Esophagus muscularis mucosa (tissue), 4 donors: ENCODE measurements at regions not wholly inside any gene's neighbourhood (a gene's known extent, or its start where the extent isn't known, plus 50 kb on each side); places are given as distances from the start of the nearest gene placed in this dataset.

Experiments used
- DNase-seq: peaks from one replicate; pipeline ENCODE4 v3.0.0-alpha.2; 2017; ENCODE audit errors: extremely low spot score
- H3K27ac ChIP-seq, 4 donors: fragments of 200-600 bp; sonication (generic); replicated peaks in 1 of 4; 1 replicate in 3 of 4; 2 replicates in 1 of 4; pipeline ENCODE4 v1.5.1; 2016 to 2019; ENCODE audit warnings: mild to moderate bottlenecking in 1 of 4
- H3K27me3 ChIP-seq, 4 donors: fragments of 200-600 bp; sonication (generic); one replicate each; pipeline versions ENCODE4 v1.5.1 to v1.6.0; 2016 to 2019
- H3K36me3 ChIP-seq, 4 donors: fragments of 200-600 bp; sonication (generic); one replicate each; pipeline ENCODE4 v1.5.1; 2016 to 2019
- H3K4me1 ChIP-seq, 4 donors: fragments of 200-600 bp; sonication (generic); one replicate each; pipeline ENCODE4 v1.5.1; 2016 to 2019
- H3K4me3 ChIP-seq, 4 donors: fragments of 200-600 bp; sonication (generic); 1 replicate in 2 of 4; 2 replicates in 2 of 4; pipeline ENCODE4 v1.5.1; 2016 to 2019; ENCODE audit warnings: mild to moderate bottlenecking in 4 of 4, moderate library complexity in 1 of 4
- H3K9me3 ChIP-seq, 4 donors: fragments of 200-600 bp; sonication (generic); 1 replicate in 3 of 4; 2 replicates in 1 of 4; pipeline ENCODE4 v1.5.1; 2016 to 2019
- CTCF ChIP-seq, 3 experiments: fragments of 200-600 bp in 2 of 3; fragments of 450-650 bp in 1 of 3; sonication (generic) in 2 of 3; IDR thresholded peaks; one replicate each; pipeline ENCODE4 v1.5.1; 2017 to 2019; ENCODE audit warnings: antibody characterized with exemption in 3 of 3, mild to moderate bottlenecking in 2 of 3, moderate library complexity in 1 of 3
- EP300 ChIP-seq: sonication (generic); formaldehyde crosslinking; IDR thresholded peaks from one replicate; pipeline ENCODE4 v1.6.1; 2017; ENCODE audit warnings: antibody characterized with exemption
- POLR2A ChIP-seq: fragments of 450-650 bp; IDR thresholded peaks from one replicate; pipeline ENCODE4 v1.6.1; 2017; ENCODE audit warnings: antibody characterized with exemption, moderate library complexity, mild to moderate bottlenecking, low read depth
- POLR2AphosphoS5 ChIP-seq, 2 donors: sonication (generic); formaldehyde crosslinking; IDR thresholded peaks; one replicate each; pipeline ENCODE4 v1.6.1; 2017; ENCODE audit warnings: antibody characterized with exemption in 2 of 2
- WGBS: methylation state at CpG from one replicate; pipeline ENCODE4 v1.1.5; 2018; 5-methylcytosine and 5-hydroxymethylcytosine counted together
- intact Hi-C: fragments of 100-400 bp; cut with DNase I; formaldehyde crosslinking; loops from one replicate; pipeline ENCODE4 v1.15.1; 2023

GRCh38 chr15:101556273-101556672 is 66.8 kb upstream of the PCSK6 start:
- Histone ChIP-seq H3K9me3 (no peaks in the 10 kb centered on the region), H3K4me1 (peaks cover 0 to 15% (median 12%) of the 10 kb centered on the region in 4 donors), H3K4me3 (no peak overlapping the region), H3K27me3 (no peaks in the 10 kb centered on the region), H3K27ac (no peak overlapping the region), H3K36me3 (no peaks in the 10 kb centered on the region)
- 93% methylated on average over 16 of the region's 16 CpGs for WGBS
- TF ChIP-seq POLR2A (no peak), POLR2AphosphoS5 (IDR thresholded peaks at IDR 0.05) (no peak), CTCF (IDR thresholded peaks at IDR 0.05) (no peak), EP300 (no peak)
- no peak for DNase-seq
- intact Hi-C loops = no loop called here

GRCh38 chr15:101554115-101554915 is 64.8 kb upstream of the PCSK6 start:
- DNase-seq = no peak

GRCh38 chr15:101551696-101552591 is 62.4 kb upstream of the PCSK6 start:
- WGBS = 95% methylated on average over 15 of the region's 20 CpGs
- H3K36me3 ChIP-seq = no peaks in the 10 kb centered on the region
- no peak for TF ChIP-seq EP300
- TF ChIP-seq POLR2AphosphoS5 (IDR thresholded peaks at IDR 0.05) = no peak
- H3K27me3 ChIP-seq = no peaks in the 10 kb centered on the region
- no peak for DNase-seq
- intact Hi-C loops = no loop called here
- H3K4me1 ChIP-seq = peaks cover 0 to 15% (median 12%) of the 10 kb centered on the region in 4 donors
- H3K9me3 ChIP-seq = no peaks in the 10 kb centered on the region
- no peak overlapping the region for H3K27ac ChIP-seq
- no peak overlapping the region for H3K4me3 ChIP-seq

More at GRCh38 chr15:101554115-101554915, 64.8 kb upstream of the PCSK6 start:
- Histone ChIP-seq H3K27me3 (no peaks in the 10 kb centered on the region), H3K27ac (no peak overlapping the region), H3K36me3 (no peaks in the 10 kb centered on the region), H3K4me1 (peaks cover 0 to 15% (median 12%) of the 10 kb centered on the region in 4 donors), H3K9me3 (no peaks in the 10 kb centered on the region), H3K4me3 (peak overlapping the region in 1 of 4 donors; percentile 14)
- TF ChIP-seq POLR2AphosphoS5 (IDR thresholded peaks at IDR 0.05) (no peak), POLR2A (no peak), EP300 (no peak), CTCF (IDR thresholded peaks at IDR 0.05) (no peak)
- 66% methylated on average over 24 of the region's 25 CpGs for WGBS
- intact Hi-C loops = no loop called here

GRCh38 chr15:101550124-101550523 is 60.6 kb upstream of the PCSK6 start:
- TF ChIP-seq POLR2AphosphoS5 (IDR thresholded peaks at IDR 0.05) = no peak
- no peak for TF ChIP-seq EP300
- no peak for TF ChIP-seq POLR2A
- TF ChIP-seq CTCF (IDR thresholded peaks at IDR 0.05) = no peak
- intact Hi-C loops = no loop called here

GRCh38 chr15:101549647-101550046 is 60.1 kb upstream of the PCSK6 start:
- Histone ChIP-seq H3K27ac (no peak overlapping the region), H3K4me3 (no peak overlapping the region), H3K9me3 (no peaks in the 10 kb centered on the region), H3K27me3 (peaks cover 0 to 5% (median 0%) of the 10 kb centered on the region in 4 donors), H3K36me3 (no peaks in the 10 kb centered on the region), H3K4me1 (peaks cover 0 to 12% (median 11%) of the 10 kb centered on the region in 4 donors)
- WGBS = 71% methylated on average over 8 of the region's 8 CpGs
- intact Hi-C loops = no loop called here
- TF ChIP-seq POLR2A = no peak
- no peak for TF ChIP-seq EP300
- no peak for TF ChIP-seq CTCF (IDR thresholded peaks at IDR 0.05)
- no peak for TF ChIP-seq POLR2AphosphoS5 (IDR thresholded peaks at IDR 0.05)
- no peak for DNase-seq

More at GRCh38 chr15:101550124-101550523, 60.6 kb upstream of the PCSK6 start:
- H3K4me1 ChIP-seq = peaks cover 0 to 15% (median 12%) of the 10 kb centered on the region in 4 donors
- DNase-seq = no peak
- no peaks in the 10 kb centered on the region for H3K36me3 ChIP-seq
- peaks cover 0 to 5% (median 0%) of the 10 kb centered on the region in 4 donors for H3K27me3 ChIP-seq
- WGBS = 84% methylated on average over 4 of the region's 4 CpGs
- no peaks in the 10 kb centered on the region for H3K9me3 ChIP-seq
- no peak overlapping the region for H3K27ac ChIP-seq
- no peak overlapping the region for H3K4me3 ChIP-seq
